AG10803 (cell line): ENCODE measurements at regions not wholly inside any gene's neighbourhood (a gene's known extent, or its start where the extent isn't known, plus 50 kb on each side); places are given as distances from the start of the nearest gene placed in this dataset.
"Not testable (repeated sequence)": the region's sequence is repeated elsewhere in the genome, so short reads cannot be mapped to it uniquely, and the experiment has no call there.

Experiments
- DNase-seq: peaks from one replicate; pipeline ENCODE4 v3.0.0; 2010; ENCODE audit warnings: low read depth
- H3K4me3 ChIP-seq: 2 replicates; pipeline ENCODE4 v1.5.1; 2011; ENCODE audit warnings: mild to moderate bottlenecking, low read length, control low read depth
- CTCF ChIP-seq: conservative IDR thresholded peaks from 2 replicates; pipeline ENCODE4 v1.5.1; 2011; ENCODE audit warnings: mild to moderate bottlenecking, low read length, control low read depth, inconsistent platforms

- no peak for TF ChIP-seq CTCF
These were observed 389.7 kb upstream of the MDFIC2 start for GRCh38 chr3:70702132-70702531.

GRCh38 chr3:70684701-70685100 lies 372.3 kb upstream of the MDFIC2 start:
- no peak for DNase-seq
- TF ChIP-seq CTCF = no peak
- no peak overlapping the region for H3K4me3 ChIP-seq

More at GRCh38 chr3:70702132-70702531, 389.7 kb upstream of the MDFIC2 start:
- no peak overlapping the region for H3K4me3 ChIP-seq
- no peak for DNase-seq

- DNase-seq = not testable (repeated sequence)
These were observed 363.4 kb upstream of the MDFIC2 start for GRCh38 chr3:70675810-70676209.

GRCh38 chr3:70658513-70659310 lies 346.3 kb upstream of the MDFIC2 start:
- no peak overlapping the region for H3K4me3 ChIP-seq
- no peak for TF ChIP-seq CTCF
- no peak for DNase-seq

More at GRCh38 chr3:70675810-70676209, 363.4 kb upstream of the MDFIC2 start:
- H3K4me3 ChIP-seq = not testable (repeated sequence)

- no peak for TF ChIP-seq CTCF
- no peak overlapping the region for H3K4me3 ChIP-seq
- DNase-seq = no peak
These were observed 345.0 kb upstream of the MDFIC2 start for GRCh38 chr3:70657454-70657853.

GRCh38 chr3:70647823-70648222 lies 335.4 kb upstream of the MDFIC2 start:
- no peak for DNase-seq
- TF ChIP-seq CTCF = no peak
- H3K4me3 ChIP-seq = no peak overlapping the region

- H3K4me3 ChIP-seq = no peak overlapping the region
- TF ChIP-seq CTCF = no peak
- no peak for DNase-seq
These were observed 334.7 kb upstream of the MDFIC2 start for GRCh38 chr3:70647094-70647493.
